ENCODE measurements at regions not wholly inside any gene's neighbourhood (a gene's known extent, or its start where the extent isn't known, plus 50 kb on each side); places are given as distances from the start of the nearest gene placed in this dataset.

DNA sequence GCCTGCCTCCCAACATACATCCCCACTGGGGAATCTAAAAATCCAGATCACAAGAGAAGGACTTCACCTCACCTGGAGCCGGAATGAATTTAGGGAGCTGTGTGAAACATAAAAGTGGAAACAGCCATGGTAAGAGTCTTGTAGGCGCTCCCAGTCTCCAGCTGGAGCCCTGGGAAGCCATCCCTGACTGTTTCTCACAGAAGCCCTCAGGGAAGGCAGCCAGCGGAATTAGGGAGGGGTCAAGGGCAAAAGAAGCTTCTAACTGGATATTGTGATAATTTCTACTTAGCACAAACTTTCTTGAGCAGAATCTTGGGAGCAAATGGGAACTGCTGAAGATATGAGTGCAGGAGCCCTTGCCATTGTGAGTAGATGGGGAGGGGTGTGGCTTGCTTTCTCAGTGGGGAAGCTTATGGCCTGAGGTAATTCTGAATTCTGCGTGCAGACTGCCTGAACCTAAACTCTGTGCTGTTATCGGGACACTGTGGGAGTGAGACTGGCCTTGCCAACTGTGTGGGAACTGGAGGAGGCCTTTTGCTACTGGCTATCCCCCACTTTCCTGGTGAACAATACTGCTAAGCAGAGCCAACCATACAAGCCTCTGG, 174.4 kb upstream of the SMC2 start:
- 65 to 77% (median 71%) methylated on average over 5 of the region's 5 CpGs for WGBS, 4 donors
- Histone ChIP-seq H3K36me3 (replicated peaks in 1 of 2) (no peaks in the 10 kb centered on the region), H3K4me1 (replicated peaks in 1 of 2) (no peaks in the 10 kb centered on the region), H3K27ac (no peak overlapping the region), H3K27me3 (no peaks in the 10 kb centered on the region), H3K4me3 (no peak overlapping the region), H3K9me3 (replicated peaks in 1 of 3) (no peaks in the 10 kb centered on the region)
- no peak for DNase-seq
- TF ChIP-seq, protein P1, sequence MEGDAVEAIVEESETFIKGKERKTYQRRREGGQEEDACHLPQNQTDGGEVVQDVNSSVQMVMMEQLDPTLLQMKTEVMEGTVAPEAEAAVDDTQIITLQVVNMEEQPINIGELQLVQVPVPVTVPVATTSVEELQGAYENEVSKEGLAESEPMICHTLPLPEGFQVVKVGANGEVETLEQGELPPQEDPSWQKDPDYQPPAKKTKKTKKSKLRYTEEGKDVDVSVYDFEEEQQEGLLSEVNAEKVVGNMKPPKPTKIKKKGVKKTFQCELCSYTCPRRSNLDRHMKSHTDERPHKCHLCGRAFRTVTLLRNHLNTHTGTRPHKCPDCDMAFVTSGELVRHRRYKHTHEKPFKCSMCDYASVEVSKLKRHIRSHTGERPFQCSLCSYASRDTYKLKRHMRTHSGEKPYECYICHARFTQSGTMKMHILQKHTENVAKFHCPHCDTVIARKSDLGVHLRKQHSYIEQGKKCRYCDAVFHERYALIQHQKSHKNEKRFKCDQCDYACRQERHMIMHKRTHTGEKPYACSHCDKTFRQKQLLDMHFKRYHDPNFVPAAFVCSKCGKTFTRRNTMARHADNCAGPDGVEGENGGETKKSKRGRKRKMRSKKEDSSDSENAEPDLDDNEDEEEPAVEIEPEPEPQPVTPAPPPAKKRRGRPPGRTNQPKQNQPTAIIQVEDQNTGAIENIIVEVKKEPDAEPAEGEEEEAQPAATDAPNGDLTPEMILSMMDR (IDR thresholded peaks at IDR 0.05) = no peak
- TF ChIP-seq POLR2A (IDR thresholded peaks at IDR 0.05) = no peak
- intact Hi-C loops (cut with DNase I) = no loop called here

GRCh38 chr9:103928442-103928841, 165.7 kb upstream of the SMC2 start:
- intact Hi-C loops (cut with DNase I) = no loop called here
- TF ChIP-seq, protein P1 (IDR thresholded peaks at IDR 0.05) = no peak
- no peak for TF ChIP-seq POLR2A (IDR thresholded peaks at IDR 0.05)
- Histone ChIP-seq H3K36me3 (replicated peaks in 1 of 2) (no peaks in the 10 kb centered on the region), H3K27ac (no peak overlapping the region), H3K4me3 (no peak overlapping the region), H3K9me3 (replicated peaks in 1 of 3) (no peaks in the 10 kb centered on the region), H3K27me3 (no peaks in the 10 kb centered on the region), H3K4me1 (replicated peaks in 1 of 2) (no peaks in the 10 kb centered on the region)
- no peak for DNase-seq
- 66 to 73% (median 72%) methylated on average over 3 of the region's 3 CpGs for WGBS, 4 donors

GRCh38 chr9:103941104-103941503, 153.0 kb upstream of the SMC2 start:
- 72 to 86% (median 80%) methylated on average over 11 of the region's 11 CpGs for WGBS, 4 donors
- no peaks in the 10 kb centered on the region for H3K27me3 ChIP-seq
- intact Hi-C loops (cut with DNase I) = no loop called here
- DNase-seq = no peak
- TF ChIP-seq, protein P1 (IDR thresholded peaks at IDR 0.05) = no peak
- no peak for TF ChIP-seq POLR2A (IDR thresholded peaks at IDR 0.05)
- no peaks in the 10 kb centered on the region for H3K4me1 ChIP-seq (replicated peaks in 1 of 2)
- no peak overlapping the region for H3K27ac ChIP-seq
- H3K36me3 ChIP-seq (replicated peaks in 1 of 2) = no peaks in the 10 kb centered on the region
- H3K9me3 ChIP-seq (replicated peaks in 1 of 3) = no peaks in the 10 kb centered on the region
- H3K4me3 ChIP-seq = no peak overlapping the region

DNA sequence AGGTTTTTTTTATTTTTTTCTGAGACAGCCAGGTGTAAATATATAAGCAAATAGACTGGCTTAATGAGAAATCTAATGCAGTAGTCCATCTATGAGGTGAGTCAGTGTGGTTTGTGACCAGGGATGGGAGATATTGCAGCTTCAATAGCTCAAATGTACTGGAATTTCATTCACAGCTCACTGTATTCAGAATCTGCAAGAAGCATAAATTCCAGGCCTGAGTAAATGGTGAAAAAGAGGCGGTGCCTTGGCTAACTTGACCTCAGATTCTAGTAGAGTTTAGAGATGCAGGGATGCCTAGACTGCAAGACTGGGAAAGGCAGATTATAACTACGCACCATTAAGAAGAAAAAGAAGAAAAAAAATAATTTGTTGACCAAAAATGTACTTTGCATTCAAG, 151.9 kb upstream of the SMC2 start:
- no peak for DNase-seq
- no peak for TF ChIP-seq POLR2A (IDR thresholded peaks at IDR 0.05)
- TF ChIP-seq, protein P1 (IDR thresholded peaks at IDR 0.05) = no peak
- 69 to 79% (median 76%) methylated on average over 2 of the region's 2 CpGs for WGBS, 4 donors

More for the DNA sequence above, 151.9 kb upstream of the SMC2 start:
- no peaks in the 10 kb centered on the region for H3K4me1 ChIP-seq (replicated peaks in 1 of 2)
- H3K4me3 ChIP-seq = no peak overlapping the region
- no peaks in the 10 kb centered on the region for H3K36me3 ChIP-seq (replicated peaks in 1 of 2)
- H3K27me3 ChIP-seq = no peaks in the 10 kb centered on the region
- H3K9me3 ChIP-seq (replicated peaks in 1 of 3) = no peaks in the 10 kb centered on the region
- no peak overlapping the region for H3K27ac ChIP-seq
- intact Hi-C loops (cut with DNase I) = no loop called here

Measured in adrenal gland (tissue), 9 donors.